HG02678 (cell line): ENCODE measurements at regions not wholly inside any gene's neighbourhood (a gene's known extent, or its start where the extent isn't known, plus 50 kb on each side); places are given as distances from the start of the nearest gene placed in this dataset.

Experiments
- ATAC-seq: cut with Tn5 transposase; IDR thresholded peaks from one replicate; pipeline ENCODE4 v1.9.1; 2021; ENCODE audit warnings: mild to moderate bottlenecking, moderate library complexity; ENCODE audit not compliant: unreplicated experiment

DNA sequence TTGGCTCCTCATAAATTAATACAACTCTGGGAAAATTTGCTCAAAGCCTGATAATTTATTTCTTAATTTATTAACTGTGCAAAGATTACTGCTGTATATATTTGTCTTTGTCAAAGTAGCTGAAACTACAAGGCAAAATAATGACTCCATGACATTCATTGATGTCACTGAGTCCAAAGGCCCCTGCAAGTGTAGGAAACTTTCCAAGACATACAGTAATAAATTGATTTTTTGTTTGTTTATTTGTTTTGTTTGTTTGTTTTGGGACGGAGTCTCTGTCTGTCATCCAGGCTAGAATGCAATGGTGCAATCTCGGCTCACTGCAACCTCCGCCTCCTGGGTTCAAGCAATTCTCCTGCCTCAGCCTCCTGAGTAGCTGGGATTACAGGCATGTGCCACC, 96.8 kb upstream of the LPP start:
- no peak for ATAC-seq

DNA sequence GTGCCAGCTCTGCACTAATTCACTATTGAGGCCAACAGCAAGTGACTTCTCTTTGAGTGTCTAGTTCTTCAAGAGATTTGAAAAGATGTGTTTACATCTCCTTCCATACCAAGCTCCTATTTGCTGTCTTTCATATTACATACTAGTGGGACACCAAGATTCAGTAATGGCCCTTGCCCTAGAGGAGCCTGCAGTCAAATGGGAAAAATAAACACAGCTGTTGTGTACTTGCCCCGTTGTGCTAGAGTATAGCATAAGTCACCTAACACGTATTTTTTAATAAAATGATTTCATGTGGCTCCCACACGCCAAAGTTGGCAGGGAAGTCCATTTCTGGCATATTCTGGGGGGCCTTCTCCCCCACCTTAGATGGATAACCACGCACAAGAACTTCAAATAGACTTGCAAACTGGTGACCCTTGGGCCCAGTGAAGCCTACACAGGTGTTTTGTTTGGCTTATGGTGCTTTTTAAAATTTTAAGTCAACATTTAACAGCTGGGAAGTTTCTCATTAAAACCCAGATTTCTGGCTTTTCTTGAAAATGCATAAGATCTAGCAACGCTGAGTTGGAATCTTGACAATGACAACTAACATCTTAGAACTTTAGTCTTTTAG, 95.3 kb upstream of the LPP start:
- ATAC-seq = no peak

DNA sequence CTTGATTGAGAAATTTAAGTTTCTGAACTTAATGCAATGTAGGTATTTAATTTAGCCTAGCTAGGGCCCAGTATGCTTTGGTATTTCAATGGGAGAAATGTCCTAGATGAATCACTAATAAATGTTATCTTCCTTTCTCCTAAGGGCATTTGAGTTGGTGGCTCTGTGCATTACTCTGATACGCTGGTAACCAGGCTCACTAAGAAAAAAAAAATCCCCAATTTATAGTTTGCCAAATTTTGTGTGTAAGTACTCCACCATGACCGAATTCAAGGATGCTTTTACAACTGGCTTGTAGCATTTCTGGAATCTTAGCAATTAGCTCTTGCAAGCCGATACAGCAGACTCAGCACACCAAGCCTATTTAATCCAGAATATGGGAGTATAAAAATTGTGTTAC, 94.6 kb upstream of the LPP start:
- no peak for ATAC-seq

DNA sequence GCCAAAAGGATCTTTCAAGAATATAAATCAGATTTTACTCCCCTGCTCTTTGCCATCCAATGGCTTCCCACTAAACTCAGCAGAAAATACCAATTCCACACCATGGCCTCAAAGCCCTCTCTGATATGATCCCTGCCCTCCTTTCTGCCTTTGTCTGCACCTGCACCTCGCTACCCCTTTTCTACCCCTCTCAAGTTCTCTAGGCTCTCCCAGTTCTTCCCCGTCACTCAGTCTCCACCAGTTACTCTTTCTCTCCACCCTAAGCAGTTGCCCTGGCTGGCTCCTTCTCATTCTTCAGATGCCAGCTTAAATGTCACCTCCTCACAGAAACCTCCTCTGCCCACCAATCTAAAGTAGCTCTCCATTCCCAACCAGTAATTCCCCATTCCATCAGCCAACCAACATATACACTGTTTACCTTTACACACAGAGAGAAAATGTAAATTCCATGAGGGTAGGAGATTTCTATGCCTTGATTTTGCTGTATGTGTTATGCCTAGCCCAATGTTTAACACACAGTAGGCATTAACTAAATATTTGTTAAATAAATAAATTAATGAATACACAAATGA, 93.6 kb upstream of the LPP start:
- no peak for ATAC-seq

DNA sequence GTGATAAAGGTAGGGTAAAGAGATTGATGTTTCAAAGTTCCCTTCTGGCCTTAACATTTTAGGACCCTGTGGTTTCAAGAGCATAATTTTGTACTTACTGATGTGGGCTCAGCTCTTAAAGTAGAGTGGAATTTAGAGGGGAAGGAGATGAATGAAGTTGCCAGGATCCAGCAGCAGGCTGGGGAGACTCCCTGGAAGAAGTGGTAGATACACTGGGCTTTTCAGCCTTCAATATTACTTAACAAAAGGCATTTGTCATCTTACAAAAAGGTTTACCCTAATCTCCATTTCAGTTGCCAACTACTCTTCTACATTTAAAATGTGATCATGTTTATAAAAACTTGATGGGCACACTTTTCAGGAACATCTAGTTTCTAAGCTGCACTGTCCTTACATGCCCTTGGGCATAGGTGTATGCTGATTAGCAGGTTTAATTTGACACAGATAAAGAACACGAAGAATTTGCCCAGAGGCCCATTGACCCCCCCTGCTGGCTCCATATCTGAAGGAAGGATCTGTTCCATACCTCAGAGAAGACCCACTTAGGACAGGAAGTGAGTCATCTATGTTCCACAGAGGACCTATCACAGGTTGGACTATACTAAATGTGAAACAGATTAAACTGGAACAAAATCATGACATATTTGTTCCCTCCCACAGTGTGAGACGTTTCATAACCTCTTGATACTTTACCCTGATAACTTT, 93.0 kb upstream of the LPP start:
- peak; percentile 53 for ATAC-seq

DNA sequence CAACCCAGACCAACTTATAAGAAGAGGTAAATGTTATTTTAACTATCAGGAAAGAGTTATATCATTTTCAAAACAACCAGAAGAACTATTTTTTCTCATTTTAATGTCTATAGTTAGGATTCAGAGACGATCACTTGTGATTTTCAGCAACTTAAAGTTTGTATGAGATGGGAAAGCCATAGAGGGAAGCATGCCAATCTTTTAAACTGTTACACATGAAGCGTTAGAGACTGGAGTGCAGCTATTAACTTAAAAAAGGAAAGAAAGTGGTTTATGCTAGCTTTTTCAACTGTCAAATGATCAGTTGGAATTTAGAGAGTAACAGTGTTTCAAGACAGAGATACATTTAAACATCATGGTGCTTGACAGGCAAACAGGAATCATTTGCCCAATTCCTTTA, 91.7 kb upstream of the LPP start:
- ATAC-seq = no peak

DNA sequence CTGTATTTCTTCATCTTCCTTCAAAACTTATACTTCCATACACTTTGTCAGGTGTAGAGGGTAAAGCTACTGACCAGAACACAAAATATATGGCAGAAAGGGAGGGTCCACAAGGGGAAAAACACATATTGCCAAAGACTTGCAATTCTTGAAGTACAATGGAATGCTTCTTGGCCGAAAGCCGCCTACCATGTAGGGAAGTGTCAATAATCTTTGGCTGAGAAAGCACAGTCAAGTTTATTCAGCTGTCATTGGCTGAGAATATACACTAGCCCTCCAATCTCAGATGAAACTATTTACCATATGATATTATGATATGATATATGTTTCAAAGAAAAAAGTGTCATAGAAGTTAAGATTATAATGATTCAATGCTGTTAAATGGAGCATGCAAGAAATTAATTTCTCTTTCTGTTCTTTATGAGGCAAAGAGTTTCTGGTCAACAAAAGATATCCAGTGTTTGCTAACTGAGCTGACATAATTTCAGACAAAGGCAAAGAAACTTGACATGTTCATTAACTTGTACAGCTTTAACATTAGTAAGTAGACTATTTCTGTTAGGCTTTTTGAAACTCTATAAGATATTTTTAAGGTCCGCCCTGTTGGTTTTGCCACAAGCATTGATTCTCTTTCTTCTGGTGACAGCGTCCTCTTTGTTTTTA, 89.0 kb upstream of the LPP start:
- no peak for ATAC-seq

DNA sequence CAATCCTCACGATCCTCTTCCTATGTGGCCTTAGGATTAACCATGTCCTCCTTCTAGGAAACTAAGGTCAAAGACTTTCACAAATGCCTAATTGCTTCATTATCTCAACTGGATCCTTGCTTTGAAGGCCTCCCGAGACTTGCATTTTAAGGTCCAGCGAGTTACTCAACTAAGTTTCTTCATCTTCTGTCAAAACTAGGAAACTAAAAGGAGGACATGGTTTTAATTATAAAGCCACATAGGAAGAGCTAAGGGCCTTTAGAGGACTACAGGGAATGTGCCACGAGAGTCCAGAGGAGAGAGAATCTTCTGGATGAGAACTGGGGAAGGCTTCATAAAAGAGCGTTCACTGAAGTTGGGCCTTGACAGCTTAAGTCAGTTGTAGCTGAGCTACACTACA, 87.8 kb upstream of the LPP start:
- ATAC-seq = no peak

DNA sequence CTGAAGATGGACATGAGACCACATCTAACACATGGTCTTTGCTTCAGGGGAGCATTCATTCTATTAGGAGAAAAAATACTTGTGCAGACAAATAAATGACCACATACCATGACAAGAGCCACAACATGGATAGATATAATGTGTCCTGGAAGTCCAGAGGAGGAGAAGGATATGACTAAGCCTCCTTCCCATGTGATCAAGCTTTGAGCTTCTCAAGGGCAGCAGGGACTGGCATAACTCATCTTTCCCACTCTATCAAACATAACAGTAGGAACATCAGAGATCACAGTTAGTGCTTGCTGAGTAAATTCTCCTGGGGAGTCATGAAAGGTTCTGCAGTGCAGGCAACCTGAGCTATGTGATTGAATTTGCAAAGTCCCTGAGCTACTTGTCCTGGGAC, 86.0 kb upstream of the LPP start:
- ATAC-seq = no peak

DNA sequence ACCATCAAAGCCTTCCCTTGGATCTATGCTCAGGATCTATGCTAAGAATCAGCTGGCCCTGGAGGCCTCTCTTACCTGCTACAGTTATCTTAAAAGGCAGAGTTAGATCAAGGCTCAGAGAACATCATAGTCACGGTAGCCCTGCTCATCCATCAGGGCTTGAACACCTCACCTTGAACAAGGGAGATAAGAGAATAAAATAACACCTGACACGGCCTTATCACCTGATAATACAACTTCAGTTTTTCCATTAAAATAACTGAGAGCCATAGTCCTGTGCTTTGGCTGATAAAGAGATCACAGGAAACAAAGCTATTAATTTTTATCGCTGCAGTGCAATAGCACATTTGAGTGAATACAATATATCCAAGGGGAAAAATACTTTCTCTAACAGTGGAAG, 85.6 kb upstream of the LPP start:
- no peak for ATAC-seq

DNA sequence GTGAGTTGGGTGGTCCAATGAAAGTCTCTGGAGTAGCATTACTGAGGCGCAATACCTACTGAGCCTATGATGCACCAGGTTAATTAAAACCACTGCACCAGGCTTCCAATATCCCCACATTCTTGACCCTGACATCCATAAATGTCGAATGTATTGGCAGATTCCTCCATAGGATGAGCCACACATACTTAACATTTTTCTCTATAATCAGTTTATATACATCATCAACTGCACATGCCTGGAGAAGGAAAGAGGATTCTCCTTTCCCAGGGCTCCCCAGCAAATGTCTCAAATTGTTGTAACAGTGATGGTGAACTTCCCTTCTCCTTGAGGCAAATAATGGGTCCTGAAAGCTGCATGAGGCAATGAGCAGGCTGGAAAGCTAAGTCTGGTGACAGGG, 82.3 kb upstream of the LPP start:
- ATAC-seq = no peak

DNA sequence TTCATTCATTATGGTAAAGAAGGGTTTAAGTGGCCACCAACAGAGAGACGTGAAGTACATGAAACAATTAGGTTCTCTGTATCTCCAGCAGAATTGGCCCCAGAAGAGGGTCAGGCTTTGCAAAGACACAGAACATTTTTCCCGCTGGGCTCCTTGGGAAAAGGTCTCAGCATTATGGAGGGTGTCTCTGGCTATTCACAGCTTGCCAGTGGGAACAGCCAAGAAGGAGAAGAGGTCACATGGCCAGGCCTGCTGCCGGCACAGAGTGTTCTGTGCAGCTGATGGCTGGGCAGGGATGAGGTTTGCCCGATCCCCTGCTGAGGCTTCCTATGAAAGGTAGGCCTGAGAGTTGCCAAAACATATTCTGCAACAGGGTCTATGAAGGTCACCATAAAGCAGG, 77.8 kb upstream of the LPP start:
- ATAC-seq = no peak

DNA sequence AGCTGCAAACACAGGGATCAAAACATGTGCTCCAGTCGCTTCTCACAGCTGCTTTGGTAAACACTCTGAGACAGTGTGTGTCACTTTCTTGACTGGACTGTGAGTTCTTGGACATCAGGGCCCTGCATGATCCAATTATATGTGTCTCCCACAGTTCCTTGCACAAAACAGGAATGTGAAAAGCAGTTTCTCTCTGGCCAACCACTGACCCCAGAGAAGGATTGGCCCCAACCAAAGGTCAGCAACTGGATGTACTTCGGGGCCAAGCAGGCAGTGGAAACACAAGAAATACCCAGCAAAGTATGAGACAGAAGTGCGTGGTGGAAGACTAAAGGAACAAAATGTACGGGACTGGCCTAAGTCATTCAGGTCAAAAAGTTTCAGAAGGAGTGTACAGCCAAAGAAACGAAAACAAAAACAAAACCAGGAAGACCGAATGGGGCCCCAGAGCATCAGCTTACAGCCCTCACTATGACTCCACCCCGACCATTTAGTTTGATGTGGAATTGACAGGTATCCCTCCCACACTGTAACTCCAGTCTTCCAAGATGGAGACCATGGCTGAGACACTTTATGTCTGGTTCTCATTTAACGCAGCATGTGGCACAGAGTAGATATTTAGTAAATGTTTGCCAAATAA, 76.7 kb upstream of the LPP start:
- ATAC-seq = no peak

DNA sequence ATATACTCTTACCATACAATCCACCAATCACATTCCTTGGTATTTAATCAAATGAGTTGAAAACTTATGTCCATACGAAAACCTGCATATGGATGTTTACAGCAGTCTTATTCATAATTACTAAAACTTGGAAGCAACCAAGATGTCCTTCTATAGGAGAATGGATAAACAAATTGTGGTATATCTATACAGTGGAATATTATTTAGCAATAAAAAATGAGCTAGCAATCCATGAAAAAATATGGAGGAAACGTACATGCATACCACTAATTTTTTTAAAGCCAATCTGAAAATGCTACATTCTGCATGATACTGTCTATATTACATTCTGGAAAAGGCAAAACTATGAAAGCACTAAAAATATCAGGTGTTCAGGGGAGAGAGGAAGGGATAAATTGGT, 73.9 kb upstream of the LPP start:
- ATAC-seq = no peak

DNA sequence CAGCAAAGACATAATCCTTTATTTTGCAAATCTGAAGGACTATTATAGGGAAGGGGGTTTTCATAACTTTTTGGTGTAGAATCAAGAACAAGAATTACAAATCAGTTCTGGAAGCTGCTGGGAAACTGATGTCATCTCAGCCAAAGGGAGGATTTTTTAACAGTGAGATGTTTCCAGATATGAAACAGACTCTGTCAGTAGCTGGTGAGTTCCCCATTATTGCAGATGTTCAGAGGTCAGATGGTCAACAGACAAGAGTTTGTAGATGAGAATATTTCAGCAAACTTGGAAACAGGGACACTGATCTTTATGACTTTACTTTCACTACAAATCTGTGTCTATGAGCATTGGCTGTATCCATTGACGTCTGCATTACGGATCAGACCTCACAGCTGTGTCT, 71.9 kb upstream of the LPP start:
- ATAC-seq = no peak

DNA sequence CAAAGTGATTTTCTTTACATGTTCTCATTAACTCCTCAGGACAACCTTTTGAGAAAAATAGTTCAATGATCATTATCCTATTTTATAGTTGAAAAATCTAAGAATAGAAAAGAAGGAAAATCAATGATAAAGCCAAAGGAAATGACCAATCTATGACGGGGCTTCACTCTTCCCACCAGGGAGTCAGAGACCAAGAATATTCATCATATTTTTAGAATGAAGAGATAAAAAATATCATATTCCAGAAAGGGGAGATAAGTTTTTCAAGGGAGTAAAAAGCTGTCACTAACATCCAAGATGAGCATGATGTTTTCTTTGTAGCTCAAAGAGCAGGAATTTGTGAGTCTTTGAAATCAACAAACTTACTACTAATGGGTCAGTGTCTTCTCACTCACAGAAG, 71.5 kb upstream of the LPP start:
- no peak for ATAC-seq

DNA sequence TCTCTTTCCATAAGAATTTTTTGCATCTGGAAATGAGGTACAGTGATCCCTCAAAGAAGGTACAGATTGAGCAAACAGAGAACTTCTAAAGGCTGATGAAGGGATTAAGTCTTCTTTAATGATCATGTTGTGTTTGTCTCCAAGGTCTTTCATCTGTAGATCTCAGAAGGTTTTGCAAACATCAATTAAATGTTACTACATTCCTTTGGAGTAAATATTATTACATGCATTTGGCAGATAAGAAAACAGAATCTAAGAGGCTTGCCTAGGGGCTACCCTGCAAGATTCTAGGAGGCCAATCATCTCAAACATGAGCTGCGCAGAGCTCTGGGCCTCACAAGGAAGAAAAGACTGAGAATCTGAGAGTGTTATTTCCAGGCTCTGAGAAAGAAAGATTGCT, 70.9 kb upstream of the LPP start:
- ATAC-seq = no peak

DNA sequence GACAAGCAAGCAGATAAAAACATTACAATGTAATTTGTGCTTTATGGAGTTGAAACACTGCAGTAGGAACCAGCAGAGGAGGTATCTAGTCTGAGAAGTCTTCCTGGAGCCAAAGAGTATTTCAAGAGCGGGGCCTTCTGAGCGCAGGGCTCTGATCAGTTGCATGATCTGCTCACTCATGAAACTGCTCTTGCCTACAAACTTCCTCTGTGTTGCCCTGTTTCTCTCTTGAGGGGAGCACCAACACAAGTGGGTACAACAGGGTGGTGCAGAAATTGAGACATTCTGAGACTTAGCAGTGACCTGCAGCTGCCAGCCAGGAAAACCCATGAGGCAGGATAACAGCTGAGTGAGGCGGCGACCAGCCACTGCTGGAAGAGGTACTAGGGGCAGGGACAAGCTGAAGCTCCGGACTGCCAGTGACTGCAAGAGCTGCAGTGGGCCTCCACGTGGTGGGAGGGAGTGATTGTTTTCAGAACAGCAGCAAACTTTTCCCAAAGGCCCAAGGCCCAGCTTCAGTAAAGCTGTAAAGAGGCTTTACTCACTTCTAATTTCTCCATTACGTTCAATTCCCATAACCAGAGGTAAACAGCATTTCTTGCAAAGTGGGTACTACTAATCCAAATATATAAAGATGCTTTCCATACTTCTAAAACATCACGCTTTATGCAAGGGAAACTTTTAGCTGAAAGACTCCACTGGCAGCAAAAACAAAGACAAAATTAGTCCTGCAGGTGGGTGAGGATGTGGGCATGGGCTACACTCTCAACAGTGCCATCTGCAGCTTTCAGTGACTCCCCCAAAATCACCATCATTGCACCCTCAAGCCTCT, 69.0 kb upstream of the LPP start:
- ATAC-seq = no peak

DNA sequence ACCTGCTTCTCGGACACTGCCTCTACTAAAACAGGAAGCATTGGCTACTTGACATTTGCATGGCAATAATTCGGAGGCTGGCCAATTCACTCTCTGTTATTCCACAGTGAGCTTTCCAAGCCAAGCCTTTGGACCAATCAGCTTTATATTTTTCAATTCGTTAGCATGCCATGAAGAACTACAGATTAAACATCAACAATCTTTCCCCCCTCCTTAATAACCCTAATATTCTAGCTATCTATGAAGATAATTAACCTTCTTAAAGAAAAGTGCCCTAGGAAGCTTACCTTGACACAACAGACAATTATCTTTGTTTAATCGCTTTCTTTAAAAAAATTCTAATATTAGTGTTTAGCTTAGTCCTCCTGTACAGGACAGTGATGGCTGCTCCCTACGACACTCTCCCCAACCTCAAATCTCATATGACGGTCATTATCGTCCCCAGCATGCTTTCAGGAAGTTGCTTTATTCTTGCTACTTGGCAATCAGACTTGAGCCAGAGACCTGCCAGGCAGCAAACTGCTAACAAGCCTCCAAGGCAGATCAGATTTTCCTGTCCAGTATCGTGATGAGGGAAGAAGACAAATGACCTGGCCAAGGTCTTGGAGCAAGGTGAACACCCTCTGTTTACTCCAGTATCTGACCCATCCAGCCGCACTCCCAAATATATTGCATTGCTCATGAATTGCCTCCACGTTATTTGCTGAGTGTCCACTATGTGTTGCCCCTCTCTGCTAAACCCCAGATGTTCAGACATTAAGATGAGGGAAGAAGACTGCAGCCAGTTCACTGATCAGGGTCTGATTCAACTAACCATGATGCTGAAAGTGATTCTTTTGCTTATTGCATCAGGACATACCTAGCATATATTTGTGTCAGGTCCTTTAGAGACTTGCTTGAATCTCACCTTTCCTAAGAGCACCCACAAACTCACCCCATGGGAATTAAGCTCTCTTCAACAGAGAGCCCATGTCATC, 68.1 kb upstream of the LPP start:
- no peak for ATAC-seq
